GM18502 (cell line): ENCODE measurements at regions not wholly inside any gene's neighbourhood (a gene's known extent, or its start where the extent isn't known, plus 50 kb on each side); places are given as distances from the start of the nearest gene placed in this dataset.

ENCODE experiments used
- ATAC-seq: cut with Tn5 transposase; IDR thresholded peaks from one replicate; pipeline ENCODE4 v1.9.1; 2021; ENCODE audit warnings: mild to moderate bottlenecking; ENCODE audit not compliant: unreplicated experiment, poor library complexity

- no peak for ATAC-seq
Measured at GRCh38 chr13:33369073-33369472, 83.5 kb upstream of the STARD13 start.

- no peak for ATAC-seq
Measured at GRCh38 chr13:33372251-33372919, 86.8 kb upstream of the STARD13 start.

GRCh38 chr13:33373624-33374023 lies 88.1 kb upstream of the STARD13 start:
- ATAC-seq: no peak

GRCh38 chr13:33375421-33375820 lies 89.9 kb upstream of the STARD13 start:
- no peak for ATAC-seq

- no peak for ATAC-seq
Measured at GRCh38 chr13:33376212-33376611, 90.7 kb upstream of the STARD13 start.

- ATAC-seq: no peak
Measured at GRCh38 chr13:33377411-33377810, 91.9 kb upstream of the STARD13 start.

GRCh38 chr13:33377825-33378224 lies 92.3 kb upstream of the STARD13 start:
- no peak for ATAC-seq

GRCh38 chr13:33379608-33380007 lies 94.1 kb upstream of the STARD13 start:
- no peak for ATAC-seq

- ATAC-seq: no peak
Measured at GRCh38 chr13:33380487-33381079, 95.0 kb upstream of the STARD13 start.

- ATAC-seq: no peak
Measured at GRCh38 chr13:33381180-33381579, 95.6 kb upstream of the STARD13 start.

- ATAC-seq: no peak
Measured at GRCh38 chr13:33381906-33382305, 96.4 kb upstream of the STARD13 start.

GRCh38 chr13:33383724-33384577 lies 98.4 kb upstream of the STARD13 start:
- no peak for ATAC-seq

GRCh38 chr13:33388286-33388998 lies 102.9 kb upstream of the STARD13 start:
- no peak for ATAC-seq

- ATAC-seq: no peak
Measured at GRCh38 chr13:33392794-33393405, 107.3 kb upstream of the STARD13 start.

- ATAC-seq: no peak
Measured at GRCh38 chr13:33394294-33394932, 108.9 kb upstream of the STARD13 start.

- ATAC-seq: no peak
Measured at GRCh38 chr13:33401238-33401637, 115.7 kb upstream of the STARD13 start.

GRCh38 chr13:33402975-33403374 lies 117.4 kb upstream of the STARD13 start:
- ATAC-seq: no peak

- ATAC-seq: no peak
Measured at GRCh38 chr13:33403807-33404362, 118.3 kb upstream of the STARD13 start.

- ATAC-seq: no peak
Measured at GRCh38 chr13:33405371-33405770, 119.8 kb upstream of the STARD13 start.
